AG04450 (cell line): ENCODE measurements at regions not wholly inside any gene's neighbourhood (a gene's known extent, or its start where the extent isn't known, plus 50 kb on each side); places are given as distances from the start of the nearest gene placed in this dataset.

Experiments used
- CTCF ChIA-PET: fragments of 300-600, 350-600 bp; formaldehyde crosslinking; extraction: SDS; loops from one replicate; lab custom pipeline; 2022; ENCODE audit warnings: antibody characterized with exemption, inconsistent platforms; lab: Charles Lee
- POLR2A ChIA-PET: fragments of 350-600 bp; formaldehyde crosslinking; extraction: SDS; loops from one replicate; lab custom pipeline; 2021; ENCODE audit warnings: antibody characterized with exemption, inconsistent platforms; lab: Yijun Ruan, JAX
- DNase-seq: peaks from one replicate; pipeline ENCODE4 v3.0.0-alpha.2; 2011; ENCODE audit warnings: low read depth, low spot score
- H3K27ac ChIP-seq: one replicate; pipeline ENCODE4 v1.5.1; 2012; ENCODE audit warnings: low read depth, low read length, control low read depth
- H3K27me3 ChIP-seq: one replicate; pipeline ENCODE4 v1.6.0; 2012; ENCODE audit warnings: low read length; ENCODE audit not compliant: control insufficient read depth, insufficient read depth
- H3K4me3 ChIP-seq: 2 replicates; pipeline ENCODE4 v1.5.1; 2011; ENCODE audit warnings: mild to moderate bottlenecking, low read depth, low read length, control low read depth
- H3K9me3 ChIP-seq: 2 replicates; pipeline ENCODE4 v1.5.1; 2012; ENCODE audit warnings: low read length; ENCODE audit not compliant: control insufficient read depth, insufficient read depth
- TF ChIP-seq, protein P1 (sequence below): IDR thresholded peaks from 2 replicates; pipeline ENCODE4 v1.5.1; 2011; ENCODE audit warnings: low read depth, low read length, control low read depth, inconsistent platforms

- CTCF ChIA-PET = no interaction called here
- Histone ChIP-seq H3K4me3 (no peak overlapping the region), H3K9me3 (peaks cover 3% of the 10 kb centered on the region; the same call in 1 of the 2 replicates), H3K27ac (no peak overlapping the region), H3K27me3 (no peaks in the 10 kb centered on the region)
- TF ChIP-seq, protein P1, sequence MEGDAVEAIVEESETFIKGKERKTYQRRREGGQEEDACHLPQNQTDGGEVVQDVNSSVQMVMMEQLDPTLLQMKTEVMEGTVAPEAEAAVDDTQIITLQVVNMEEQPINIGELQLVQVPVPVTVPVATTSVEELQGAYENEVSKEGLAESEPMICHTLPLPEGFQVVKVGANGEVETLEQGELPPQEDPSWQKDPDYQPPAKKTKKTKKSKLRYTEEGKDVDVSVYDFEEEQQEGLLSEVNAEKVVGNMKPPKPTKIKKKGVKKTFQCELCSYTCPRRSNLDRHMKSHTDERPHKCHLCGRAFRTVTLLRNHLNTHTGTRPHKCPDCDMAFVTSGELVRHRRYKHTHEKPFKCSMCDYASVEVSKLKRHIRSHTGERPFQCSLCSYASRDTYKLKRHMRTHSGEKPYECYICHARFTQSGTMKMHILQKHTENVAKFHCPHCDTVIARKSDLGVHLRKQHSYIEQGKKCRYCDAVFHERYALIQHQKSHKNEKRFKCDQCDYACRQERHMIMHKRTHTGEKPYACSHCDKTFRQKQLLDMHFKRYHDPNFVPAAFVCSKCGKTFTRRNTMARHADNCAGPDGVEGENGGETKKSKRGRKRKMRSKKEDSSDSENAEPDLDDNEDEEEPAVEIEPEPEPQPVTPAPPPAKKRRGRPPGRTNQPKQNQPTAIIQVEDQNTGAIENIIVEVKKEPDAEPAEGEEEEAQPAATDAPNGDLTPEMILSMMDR = no peak
- DNase-seq = no peak
- POLR2A ChIA-PET = no interaction called here
These were observed 218.1 kb downstream of the C12orf75 start for GRCh38 chr12:105548626-105549025.

GRCh38 chr12:105552056-105552455 lies 221.6 kb downstream of the C12orf75 start:
- Histone ChIP-seq H3K9me3 (no peaks in the 10 kb centered on the region), H3K27me3 (no peaks in the 10 kb centered on the region), H3K4me3 (no peak overlapping the region), H3K27ac (no peak overlapping the region)
- TF ChIP-seq, protein P1 = no peak
- ChIA-PET POLR2A (no interaction called here), CTCF (no interaction called here)
- DNase-seq = no peak

DNA sequence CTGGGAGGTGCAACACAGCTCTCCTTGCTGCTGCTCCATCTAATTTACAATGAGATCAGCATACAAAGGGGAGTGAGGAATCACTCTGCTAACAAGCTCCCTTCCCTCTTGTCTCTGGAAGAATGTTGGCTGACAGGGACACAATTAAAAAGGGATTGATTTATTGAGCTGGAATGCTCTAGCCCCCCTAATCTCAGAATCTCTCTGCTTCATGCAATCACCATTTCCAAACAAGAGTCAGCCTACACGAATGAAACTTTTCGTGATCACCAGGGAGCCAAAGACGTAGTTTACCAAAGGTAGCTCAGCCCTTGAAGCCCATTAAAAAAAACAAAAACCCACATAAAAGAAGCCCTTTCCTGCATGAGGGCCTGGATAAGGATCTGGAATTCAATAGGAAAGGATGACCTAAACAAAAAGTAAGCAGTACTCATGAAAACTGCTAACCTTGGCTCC lies 223.8 kb downstream of the C12orf75 start:
- no peak overlapping the region for H3K4me3 ChIP-seq
- H3K9me3 ChIP-seq = no peaks in the 10 kb centered on the region
- TF ChIP-seq, protein P1 = no peak
- no peak overlapping the region for H3K27ac ChIP-seq
- no peaks in the 10 kb centered on the region for H3K27me3 ChIP-seq
- no peak for DNase-seq
- ChIA-PET POLR2A (no interaction called here), CTCF (interaction anchor here (0.6 kb wide), 1 partner anchor 674 kb away, joined by 4 read pairs; no protein-coding TSS in a partner anchor)

DNA sequence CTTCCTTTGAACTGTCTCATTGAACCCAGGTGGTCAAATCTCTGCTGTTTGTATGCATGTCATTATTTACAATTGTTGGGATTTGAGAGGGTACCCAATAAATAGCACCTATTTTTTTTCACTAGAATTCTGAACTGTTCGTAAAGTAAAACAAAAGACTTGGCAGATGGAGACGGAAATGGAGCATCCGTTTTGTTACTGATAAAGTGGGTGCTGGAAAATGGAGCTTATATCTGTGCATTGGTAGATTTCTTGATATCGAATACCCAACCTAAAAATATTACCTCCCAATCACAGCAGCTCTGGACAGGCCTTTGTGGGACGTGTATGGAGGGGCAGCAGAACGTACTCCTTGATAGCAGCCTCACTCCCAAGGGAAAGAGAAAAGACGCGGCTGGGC lies 224.4 kb downstream of the C12orf75 start:
- no peak overlapping the region for H3K27ac ChIP-seq
- TF ChIP-seq, protein P1 = no peak
- ChIA-PET POLR2A (no interaction called here), CTCF (no interaction called here)
- H3K4me3 ChIP-seq = no peak overlapping the region
- H3K27me3 ChIP-seq = no peaks in the 10 kb centered on the region
- no peaks in the 10 kb centered on the region for H3K9me3 ChIP-seq
- DNase-seq = no peak

- CTCF ChIA-PET = no interaction called here
- DNase-seq = no peak
These were observed 225.2 kb downstream of the C12orf75 start for GRCh38 chr12:105555556-105556295.

More at GRCh38 chr12:105555556-105556295, 225.2 kb downstream of the C12orf75 start:
- no peaks in the 10 kb centered on the region for H3K27me3 ChIP-seq
- no peak overlapping the region for H3K4me3 ChIP-seq
- POLR2A ChIA-PET = no interaction called here
- TF ChIP-seq, protein P1 = no peak
- no peaks in the 10 kb centered on the region for H3K9me3 ChIP-seq
- H3K27ac ChIP-seq = no peak overlapping the region
